Left renal cortex interstitium (tissue), 4 donors: ENCODE measurements at regions not wholly inside any gene's neighbourhood (a gene's known extent, or its start where the extent isn't known, plus 50 kb on each side); places are given as distances from the start of the nearest gene placed in this dataset.
"Not testable (repeated sequence)": the region's sequence is repeated elsewhere in the genome, so short reads cannot be mapped to it uniquely, and the experiment has no call there.

Experiments
- DNase-seq, 4 donors: peaks; one replicate each; pipeline ENCODE4 v3.0.0-alpha.2; 2013; ENCODE audit warnings: low read depth in 4 of 4, low spot score in 2 of 4, missing footprints in 1 of 4

DNA sequence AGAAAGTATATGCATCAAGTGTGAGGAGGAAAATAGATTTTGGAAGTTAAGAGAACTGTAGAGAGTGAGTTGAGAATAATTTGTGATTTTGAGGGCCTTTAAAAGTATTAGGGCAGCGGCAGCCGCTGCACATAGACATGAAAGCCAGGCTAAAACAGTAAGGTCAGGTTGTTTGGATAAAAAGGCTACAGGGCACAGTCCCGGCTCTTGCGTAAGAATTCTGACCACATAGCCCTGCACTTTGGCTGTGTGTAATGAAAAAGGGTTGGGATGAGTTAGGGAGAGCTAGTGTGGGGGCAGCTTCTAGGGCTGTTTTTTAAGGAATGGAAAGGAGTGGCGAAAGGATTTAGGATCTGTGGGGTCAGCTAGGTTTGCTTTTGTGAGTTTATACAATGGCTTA lies 130.8 kb downstream of the CCDC71L start:
- DNase-seq, result not testable (repeated sequence)

DNA sequence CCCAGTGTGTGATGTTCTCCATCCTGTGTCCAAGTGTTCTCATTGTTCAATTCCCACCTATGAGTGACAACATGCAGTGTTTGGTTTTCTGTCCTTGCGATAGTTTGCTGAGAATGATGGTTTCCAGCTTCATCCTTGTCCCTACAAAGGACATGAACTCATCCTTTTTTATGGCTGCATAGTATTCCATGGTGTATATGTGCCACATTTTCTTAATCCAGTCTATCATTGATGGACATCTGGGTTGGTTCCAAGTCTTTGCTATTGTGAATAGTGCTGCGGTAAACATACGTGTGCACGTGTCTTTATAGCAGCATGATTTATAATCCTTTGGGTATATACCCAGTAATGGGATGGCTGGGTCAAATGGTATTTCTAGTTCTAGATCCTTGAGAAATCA lies 134.3 kb downstream of the CCDC71L start:
- DNase-seq, result not testable (repeated sequence)

DNA sequence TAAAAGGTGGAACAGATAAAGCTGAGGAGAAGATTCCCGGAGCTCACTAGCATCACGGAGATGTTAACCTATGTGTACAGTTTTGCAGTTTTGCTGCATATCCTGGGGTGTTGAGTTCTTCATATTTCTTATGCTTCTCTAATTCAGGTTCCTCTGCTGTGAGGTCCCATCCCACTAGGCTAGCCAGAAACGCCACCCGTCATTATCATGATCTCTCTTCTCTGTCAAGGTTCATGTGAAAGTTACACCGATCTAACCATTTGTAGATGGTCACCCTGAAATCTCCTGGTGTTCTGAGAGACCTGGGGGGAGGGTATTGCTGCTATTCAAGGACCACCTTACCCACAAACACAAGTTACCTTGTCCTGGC lies 136.3 kb downstream of the CCDC71L start:
- DNase-seq, result no peak

DNA sequence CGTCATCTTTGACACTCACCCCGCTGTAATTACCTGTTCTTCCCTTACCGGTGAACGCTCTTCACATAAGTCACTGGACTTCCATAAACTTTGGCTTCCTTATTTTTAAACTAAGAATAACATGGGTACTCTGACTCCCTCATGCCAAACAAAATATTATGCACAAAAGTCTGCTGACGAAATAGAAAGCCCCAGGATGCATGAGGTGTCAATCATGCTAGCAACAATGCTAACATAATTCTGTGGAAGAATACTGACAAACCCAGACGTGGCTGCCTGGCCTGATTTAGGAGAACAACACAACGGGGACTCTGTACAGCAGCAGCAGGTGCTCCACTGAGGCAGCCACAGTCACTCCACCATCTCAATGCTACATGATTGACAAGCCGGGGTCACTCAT lies 137.5 kb downstream of the CCDC71L start:
- no peak for DNase-seq

DNA sequence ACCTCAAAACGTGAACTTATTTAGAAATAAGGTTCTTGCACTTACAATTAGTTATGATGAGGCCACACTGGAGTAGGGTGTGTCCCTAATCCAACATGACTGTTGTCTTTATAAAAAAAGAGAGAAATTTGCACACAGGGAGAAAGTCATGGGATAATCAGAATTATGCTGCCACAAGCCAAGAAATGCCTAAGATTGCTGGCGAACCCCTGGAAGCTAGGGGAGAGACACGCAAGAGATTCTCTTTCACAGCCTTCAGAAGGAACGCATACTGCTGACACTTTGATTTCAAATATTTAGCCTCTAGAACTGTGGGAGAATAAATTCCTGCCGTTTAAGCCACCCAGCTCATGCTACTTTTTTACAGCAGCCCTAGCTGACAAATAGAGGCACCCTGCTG lies 138.3 kb downstream of the CCDC71L start:
- DNase-seq, result no peak

DNA sequence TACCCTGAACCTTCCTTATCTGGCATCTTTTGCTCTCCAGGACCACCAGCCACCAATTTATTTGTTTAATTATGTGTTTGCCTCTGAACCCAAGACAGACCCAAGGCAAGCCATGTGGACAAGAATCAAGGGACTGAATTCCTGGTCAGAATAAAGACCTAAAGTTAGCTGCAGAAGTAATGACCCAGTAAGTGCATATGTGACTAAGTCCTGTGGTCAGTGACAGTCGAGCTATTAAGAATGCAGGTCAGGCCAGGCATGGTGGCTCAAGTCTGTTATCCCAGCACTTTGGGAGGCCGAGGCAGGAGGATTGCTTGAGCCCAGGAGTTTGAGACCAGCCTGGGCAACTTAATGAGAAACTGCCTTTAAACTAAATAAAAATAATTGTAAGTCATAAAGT lies 139.4 kb downstream of the CCDC71L start:
- DNase-seq, result no peak

DNA sequence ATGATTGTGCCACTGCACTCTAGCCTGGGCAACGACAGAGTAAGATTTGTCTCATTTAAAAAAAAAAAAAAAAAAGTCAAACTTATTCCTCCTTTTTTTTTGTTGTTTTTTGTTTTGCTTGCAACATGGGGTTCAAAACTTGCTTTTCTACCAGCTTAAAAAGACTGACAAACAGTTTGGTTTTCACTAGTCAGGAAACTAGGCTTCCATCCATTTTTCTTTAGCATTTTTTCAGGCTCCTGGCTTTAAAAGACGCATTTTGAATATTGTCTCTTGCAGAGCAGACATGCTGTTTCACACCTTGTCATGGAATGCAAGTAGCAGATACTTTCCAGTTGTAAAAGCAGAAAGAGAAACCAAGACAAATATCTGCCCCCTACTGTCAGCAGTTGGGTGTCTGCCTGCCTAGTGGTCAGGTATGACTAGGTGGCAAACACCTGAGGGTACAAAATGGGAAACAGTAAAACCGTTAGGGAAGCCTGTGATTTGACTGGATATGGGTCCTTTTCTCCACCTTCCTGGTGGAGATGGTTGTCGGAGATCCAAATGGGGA lies 139.9 kb downstream of the CCDC71L start:
- DNase-seq, result no peak

DNA sequence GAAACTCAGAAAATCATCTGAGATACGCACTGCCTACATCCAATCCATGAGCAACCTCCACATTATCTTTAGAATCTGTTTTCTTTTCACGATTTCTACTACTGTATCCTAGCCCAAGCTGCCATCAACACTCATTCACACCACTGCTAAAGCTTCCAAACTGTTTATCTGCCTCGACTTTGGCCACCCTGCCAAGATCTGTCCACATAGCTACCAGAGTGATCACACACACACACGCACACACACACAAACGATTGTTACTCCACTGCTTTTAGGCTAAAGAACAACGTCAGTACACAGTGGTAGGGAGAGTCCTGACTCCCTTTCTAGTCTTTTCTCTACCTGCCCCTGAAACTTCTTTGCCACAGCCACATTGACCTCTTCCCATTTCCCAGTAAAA lies 142.0 kb downstream of the CCDC71L start:
- no peak for DNase-seq

DNA sequence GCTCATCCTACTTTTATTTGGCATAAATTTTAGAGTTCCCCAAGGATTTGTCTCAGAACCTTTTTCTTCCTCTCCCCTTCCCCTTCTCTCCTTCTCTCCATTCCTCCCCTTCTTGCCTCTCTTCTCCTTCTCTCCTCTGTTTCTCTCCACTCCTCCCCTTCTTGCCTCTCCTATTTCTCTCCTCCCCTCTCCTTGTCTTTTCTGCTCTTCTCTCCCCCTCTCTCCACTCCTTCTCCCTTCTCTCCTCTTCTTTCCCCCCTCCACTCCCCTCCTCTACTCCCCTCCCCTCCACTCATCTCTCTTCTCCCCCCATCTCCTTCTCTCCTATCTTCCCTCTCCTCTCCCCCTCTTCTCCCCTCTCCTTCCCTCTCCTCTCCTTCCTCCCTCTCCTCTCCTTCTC lies 142.7 kb downstream of the CCDC71L start:
- DNase-seq, result no peak

DNA sequence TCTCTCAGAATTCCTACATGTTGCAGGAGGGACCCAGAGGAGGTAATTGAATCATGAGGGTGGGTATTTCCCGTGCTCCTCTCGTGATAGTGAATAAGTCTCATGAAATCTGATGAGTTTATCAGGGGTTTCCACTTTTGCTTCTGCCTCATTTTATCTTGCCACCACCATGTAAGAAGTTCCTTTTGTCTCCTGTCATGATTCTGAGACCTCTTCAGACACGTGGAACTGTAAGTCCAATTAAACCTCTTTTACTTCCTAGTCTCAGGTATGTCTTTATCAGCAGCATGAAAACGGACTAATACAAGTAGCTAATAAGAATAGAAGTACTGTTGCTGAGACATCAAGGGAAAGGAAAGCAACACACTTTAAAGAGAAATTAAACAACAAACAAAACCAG lies 143.4 kb downstream of the CCDC71L start:
- no peak for DNase-seq

DNA sequence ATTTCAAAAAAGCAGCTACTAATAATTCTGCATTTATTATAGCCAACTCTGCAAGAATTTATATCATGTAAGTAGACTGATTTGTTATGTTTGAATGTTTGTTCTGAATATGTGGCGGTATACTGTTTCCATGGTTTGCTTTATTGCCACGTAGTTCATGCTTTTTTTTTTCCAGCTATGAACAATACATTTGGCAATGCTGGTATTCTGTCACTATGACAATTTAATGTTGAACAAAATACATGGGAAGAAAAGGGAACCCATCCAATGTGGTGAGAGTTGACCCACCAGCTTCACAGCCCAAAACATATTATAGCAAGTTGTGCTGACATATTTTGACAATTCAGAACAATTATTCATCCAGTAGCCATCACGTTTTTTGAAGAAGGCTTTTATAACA lies 145.6 kb downstream of the CCDC71L start:
- no peak for DNase-seq

DNA sequence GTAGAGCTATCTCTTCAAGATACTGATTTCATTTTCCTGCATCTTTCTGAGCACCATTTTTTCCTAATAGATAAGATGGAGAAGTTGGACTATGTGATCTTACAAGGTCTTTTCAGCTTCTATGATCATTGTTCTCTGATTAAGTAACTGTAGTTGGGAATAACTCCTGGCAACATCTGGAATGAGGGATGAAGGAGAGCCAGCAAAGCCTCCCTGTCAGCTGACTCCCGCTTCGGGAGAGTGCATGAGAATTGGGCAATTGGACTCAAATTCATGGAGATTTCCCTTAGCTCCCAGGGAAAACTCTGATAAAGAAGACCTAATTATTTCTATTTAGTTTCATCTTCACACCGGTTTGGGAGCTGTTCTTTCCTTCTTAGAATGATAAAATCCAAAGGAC lies 146.1 kb downstream of the CCDC71L start:
- no peak for DNase-seq

DNA sequence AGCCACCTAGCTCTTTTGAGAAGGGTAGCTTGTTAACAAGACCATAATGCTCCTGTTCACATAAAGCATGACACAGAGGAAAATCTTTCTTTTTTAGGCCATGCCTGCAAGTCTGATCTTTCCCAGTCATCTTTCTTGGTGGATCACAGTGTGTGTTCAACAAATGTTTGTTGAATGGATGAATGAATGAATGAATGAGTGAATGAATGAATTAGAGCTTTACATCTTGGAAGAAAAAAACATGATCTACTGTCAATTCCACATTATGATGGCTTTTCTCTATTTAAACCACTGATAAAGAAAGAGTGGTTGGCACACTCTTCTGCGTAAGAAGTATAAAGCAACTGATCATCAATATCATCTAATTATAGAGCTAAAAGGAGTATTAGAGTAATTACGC lies 148.7 kb downstream of the CCDC71L start:
- no peak for DNase-seq

DNA sequence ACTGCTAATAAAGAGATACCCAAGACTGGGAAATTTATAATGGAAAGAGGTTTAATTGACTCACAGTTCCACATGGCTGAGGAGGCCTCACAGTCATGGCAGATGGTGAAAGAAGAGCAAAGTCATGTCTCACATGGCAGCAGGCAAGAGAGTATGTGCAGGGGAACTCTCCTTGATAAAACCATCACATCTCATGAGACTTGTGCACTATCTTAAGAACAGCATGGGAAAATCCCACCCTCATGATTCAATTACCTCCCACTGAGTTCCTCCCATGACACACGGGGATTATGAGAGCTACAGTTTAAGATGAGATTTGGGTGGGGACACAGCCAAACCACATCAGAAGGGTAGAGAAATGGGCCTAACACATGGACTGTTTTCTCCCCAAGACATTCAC lies 156.3 kb downstream of the CCDC71L start:
- no peak for DNase-seq

DNA sequence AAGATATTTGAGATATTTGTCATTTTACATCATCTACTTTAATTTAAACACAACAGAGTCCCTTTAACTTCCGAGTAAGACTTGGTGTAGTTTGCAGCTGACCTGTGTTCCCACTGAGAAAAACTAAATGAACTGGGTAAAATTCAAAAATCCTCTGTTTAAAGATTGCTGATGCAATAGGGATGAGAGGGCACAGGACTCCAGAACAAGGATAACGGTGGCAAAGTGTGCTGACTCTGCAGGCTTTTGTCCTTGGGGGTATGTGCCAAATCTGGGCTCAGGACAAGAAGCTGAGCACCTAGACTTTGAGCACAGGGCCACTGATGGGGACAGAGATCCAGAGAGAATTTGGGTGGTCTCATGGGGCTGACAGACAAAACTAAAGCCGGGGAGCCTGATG lies 156.8 kb downstream of the CCDC71L start:
- DNase-seq, result no peak

DNA sequence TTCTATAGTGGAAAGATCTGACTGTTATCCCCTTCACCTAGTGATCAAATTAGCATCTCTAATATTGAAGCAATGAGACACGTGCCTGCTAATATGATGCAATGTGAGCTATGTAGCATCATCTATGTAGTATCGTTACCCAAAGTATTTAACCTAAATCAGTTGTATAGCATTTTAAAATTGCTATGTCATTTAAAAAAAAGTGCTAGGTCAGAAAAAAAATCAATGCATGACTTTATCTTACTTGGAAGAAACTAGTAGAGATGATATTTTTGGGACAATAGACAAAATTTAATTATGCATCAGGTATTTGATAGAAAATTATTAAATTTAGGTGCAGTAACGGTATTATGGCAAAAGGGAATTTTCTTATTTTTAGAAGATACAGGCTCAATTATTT lies 157.3 kb downstream of the CCDC71L start:
- no peak for DNase-seq

DNA sequence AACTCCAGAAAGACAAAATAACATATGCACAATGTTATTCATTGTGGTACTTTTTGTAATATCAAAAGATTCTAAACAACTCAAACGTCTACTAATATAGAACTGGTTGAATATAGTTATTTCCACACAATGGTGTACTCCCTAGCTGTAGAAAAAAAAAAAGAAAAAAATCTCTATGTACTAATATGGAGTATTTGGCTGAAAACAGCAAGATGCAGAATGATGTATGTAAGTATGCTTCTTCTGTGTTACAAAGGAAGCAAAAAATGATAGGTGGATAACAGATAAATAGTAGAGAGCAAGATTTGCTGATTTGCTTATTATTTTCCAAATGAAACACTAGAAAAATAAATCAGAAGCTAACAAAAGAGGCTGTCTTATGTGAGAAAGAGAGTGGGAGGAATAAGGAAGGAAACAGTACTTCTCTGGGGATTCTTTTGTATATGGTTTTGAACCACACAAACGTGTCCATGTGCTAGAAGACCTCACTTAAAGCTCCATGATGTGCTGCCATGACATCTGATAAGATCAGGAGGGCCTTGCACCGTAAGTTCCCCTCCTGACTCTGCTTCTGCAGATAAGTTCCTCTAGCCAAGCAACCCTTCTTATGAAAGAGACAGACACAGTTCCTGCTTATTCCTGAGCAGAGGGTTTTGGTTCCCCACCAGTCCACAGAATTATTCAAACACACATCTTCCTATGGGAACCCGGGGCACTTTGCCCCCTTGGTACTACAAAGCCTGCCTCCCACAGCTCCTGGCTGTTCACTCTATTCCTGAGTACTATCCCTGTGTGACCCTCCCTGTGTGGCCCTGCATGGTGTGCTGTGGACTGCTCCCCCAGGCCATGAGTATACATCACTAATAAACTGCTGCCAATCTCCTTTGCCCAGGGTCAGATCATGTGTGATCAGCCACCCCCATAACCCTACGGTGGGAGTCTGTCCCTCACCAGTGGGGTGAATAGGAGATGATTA lies 159.1 kb downstream of the CCDC71L start:
- no peak for DNase-seq

DNA sequence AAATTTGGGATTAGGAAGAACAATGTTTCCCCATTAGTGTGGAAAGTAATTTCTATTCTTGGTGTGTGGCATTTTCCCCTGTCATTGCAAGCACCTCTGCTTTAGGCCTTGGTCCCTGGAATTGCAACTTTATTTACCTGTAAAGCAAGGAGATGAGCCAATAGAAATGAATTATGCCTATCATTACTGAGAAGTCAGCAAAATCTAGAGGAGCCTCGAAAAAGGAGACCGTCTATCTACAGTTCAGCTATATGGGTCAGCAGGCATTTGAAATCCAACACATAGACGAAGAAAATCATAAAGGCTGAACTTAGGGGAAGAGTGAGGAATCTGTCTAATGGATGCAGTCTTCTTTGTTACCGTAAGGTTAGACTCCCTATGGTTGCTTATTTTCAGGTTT lies 161.1 kb downstream of the CCDC71L start:
- DNase-seq, result no peak

DNA sequence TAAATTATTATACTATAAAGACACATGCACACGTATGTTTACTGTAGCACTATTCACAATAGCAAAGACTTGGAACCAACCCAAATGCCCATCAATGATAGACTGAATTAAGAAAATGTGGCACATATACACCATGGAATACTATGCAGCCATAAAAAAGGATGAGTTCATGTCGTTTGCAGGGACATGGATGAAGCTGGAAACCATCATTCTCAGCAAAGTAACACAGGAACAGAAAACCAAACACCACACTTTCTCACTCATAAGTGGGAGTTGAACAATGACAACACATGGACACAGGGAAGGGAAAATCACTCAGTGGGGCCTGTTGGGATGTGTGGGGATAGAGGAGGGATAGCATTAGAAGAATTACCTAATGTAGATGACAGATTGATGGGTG lies 163.0 kb downstream of the CCDC71L start:
- DNase-seq, result not testable (repeated sequence)

DNA sequence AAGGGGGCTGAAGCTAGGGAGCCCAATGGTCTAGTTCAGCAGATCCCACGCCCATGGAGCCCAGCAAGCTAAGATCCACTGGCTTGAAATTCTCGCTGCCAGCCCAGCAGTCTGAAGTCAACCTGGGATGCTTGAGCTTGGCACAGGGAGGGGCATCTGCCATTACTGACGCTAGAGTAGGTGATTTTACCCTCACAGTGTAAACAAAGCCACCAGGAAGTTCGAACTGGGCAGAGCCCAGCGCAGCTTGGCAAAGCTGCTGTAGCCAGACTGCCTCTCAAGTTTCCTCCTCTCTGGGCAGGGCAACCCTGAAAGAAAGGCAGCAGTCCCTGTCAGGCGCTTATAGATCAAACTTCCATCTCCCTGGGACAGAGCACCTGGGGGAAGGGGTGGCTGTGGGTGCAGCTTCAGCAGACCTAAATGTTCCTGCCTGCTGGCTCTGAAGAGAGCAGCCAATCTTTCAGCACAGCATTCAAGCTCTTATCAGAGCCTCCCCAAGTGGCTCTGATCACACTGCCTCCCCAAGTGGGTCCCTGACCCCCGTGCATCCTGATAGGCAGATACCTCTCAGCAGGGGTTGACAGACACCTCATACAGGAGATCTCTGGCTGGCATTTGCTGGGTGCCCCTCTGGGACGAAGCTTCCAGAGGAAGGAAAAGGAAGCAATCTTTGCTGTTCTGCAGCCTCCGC lies 167.8 kb downstream of the CCDC71L start:
- no peak for DNase-seq

DNA sequence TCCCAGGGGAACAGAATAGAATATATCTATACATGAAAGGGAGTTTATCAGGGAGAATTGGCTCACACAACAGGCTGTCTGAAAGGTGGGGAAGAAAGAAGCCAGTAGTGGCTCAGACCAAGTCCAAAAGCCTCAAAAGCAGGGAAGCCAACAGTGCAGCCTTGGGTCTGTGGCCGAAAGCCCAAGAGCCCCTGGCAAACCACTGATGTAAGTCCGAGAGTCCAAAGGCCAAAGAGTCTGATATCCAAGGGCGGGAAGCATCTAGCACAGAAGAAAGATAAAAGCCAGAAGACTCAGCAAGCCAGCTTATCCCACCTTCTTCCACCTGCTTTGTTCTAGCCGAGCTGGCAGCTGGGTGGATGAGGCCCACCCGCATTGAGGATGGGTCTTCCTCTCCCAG lies 172.5 kb downstream of the CCDC71L start:
- DNase-seq, result no peak

DNA sequence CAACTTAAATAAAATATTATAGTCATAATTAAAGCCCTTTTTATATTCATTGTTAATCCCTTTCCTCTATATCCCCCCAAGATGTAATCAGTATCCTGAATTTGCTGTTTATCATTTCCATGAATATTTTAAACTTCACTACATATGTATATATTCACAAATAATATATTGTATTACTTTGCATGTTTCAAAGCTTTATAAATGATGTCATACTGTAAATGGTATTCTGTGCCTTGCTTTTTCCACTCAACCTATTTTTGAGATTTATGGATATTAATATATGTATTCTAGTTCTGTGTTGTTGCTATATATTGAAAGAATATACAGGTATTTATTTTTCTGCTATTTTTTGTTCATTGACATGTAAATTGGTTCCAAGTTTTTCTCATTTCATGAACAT lies 173.1 kb downstream of the CCDC71L start:
- DNase-seq, result no peak
